ENCODE measurements at regions not wholly inside any gene's neighbourhood (a gene's known extent, or its start where the extent isn't known, plus 50 kb on each side); places are given as distances from the start of the nearest gene placed in this dataset.

- TF ChIP-seq CTCF (IDR thresholded peaks at IDR 0.05) (no peak), POLR2A (IDR thresholded peaks at IDR 0.05) (no peak)
These were observed 166.2 kb upstream of the KCNJ16 start for GRCh38 chr17:69908626-69909368.
